Activated T-cell treated with anti-CD3 and anti-CD28 coated beads for 24 hours (primary cell): ENCODE measurements at regions not wholly inside any gene's neighbourhood (a gene's known extent, or its start where the extent isn't known, plus 50 kb on each side); places are given as distances from the start of the nearest gene placed in this dataset.
"Not testable (repeated sequence)": the region's sequence is repeated elsewhere in the genome, so short reads cannot be mapped to it uniquely, and the experiment has no call there.

Experiments
- DNase-seq: peaks from one replicate; pipeline ENCODE4 v3.0.0-alpha.2; 2020; ENCODE audit warnings: low read depth

- no peak for DNase-seq
Measured at GRCh38 chr4:128758314-128758922, 51.1 kb upstream of the JADE1 start.

GRCh38 chr4:128757712-128758111 is 51.8 kb upstream of the JADE1 start:
- no peak for DNase-seq

- DNase-seq: no peak
Measured at GRCh38 chr4:128751354-128751753, 58.1 kb upstream of the JADE1 start.

GRCh38 chr4:128741748-128742147 is 67.8 kb upstream of the JADE1 start:
- DNase-seq: not testable (repeated sequence)

- DNase-seq: no peak
Measured at GRCh38 chr4:128737098-128737513, 72.4 kb upstream of the JADE1 start.

GRCh38 chr4:128735714-128736113 is 73.8 kb upstream of the JADE1 start:
- no peak for DNase-seq

- DNase-seq: no peak
Measured at GRCh38 chr4:128728190-128728589, 81.3 kb upstream of the JADE1 start.

GRCh38 chr4:128727658-128728057 is 81.8 kb upstream of the JADE1 start:
- no peak for DNase-seq

GRCh38 chr4:128725405-128726055 is 84.0 kb upstream of the JADE1 start:
- no peak for DNase-seq

GRCh38 chr4:128722911-128723310 is 86.6 kb upstream of the JADE1 start:
- no peak for DNase-seq

- DNase-seq: no peak
Measured at GRCh38 chr4:128721896-128722295, 87.6 kb upstream of the JADE1 start.

- DNase-seq: no peak
Measured at GRCh38 chr4:128720270-128720669, 89.2 kb upstream of the JADE1 start.

GRCh38 chr4:128718768-128719167 is 90.7 kb upstream of the JADE1 start:
- DNase-seq: no peak

GRCh38 chr4:128716338-128716737 is 93.2 kb upstream of the JADE1 start:
- DNase-seq: no peak

GRCh38 chr4:128715616-128716015 is 93.9 kb upstream of the JADE1 start:
- no peak for DNase-seq

GRCh38 chr4:128711361-128711760 is 98.1 kb upstream of the JADE1 start:
- DNase-seq: no peak

GRCh38 chr4:128709268-128709667 is 100.2 kb upstream of the JADE1 start:
- no peak for DNase-seq

GRCh38 chr4:128707864-128708263 is 101.6 kb upstream of the JADE1 start:
- no peak for DNase-seq

- no peak for DNase-seq
Measured at GRCh38 chr4:128703948-128704347, 105.6 kb upstream of the JADE1 start.

- no peak for DNase-seq
Measured at GRCh38 chr4:128700659-128701350, 108.7 kb upstream of the JADE1 start.

- DNase-seq: no peak
Measured at GRCh38 chr4:128698386-128698785, 111.1 kb upstream of the JADE1 start.

- no peak for DNase-seq
Measured at GRCh38 chr4:128697323-128697722, 112.2 kb upstream of the JADE1 start.

GRCh38 chr4:128690011-128690410 is 119.5 kb upstream of the JADE1 start:
- DNase-seq: no peak
